ENCODE measurements at regions not wholly inside any gene's neighbourhood (a gene's known extent, or its start where the extent isn't known, plus 50 kb on each side); places are given as distances from the start of the nearest gene placed in this dataset.

DNA sequence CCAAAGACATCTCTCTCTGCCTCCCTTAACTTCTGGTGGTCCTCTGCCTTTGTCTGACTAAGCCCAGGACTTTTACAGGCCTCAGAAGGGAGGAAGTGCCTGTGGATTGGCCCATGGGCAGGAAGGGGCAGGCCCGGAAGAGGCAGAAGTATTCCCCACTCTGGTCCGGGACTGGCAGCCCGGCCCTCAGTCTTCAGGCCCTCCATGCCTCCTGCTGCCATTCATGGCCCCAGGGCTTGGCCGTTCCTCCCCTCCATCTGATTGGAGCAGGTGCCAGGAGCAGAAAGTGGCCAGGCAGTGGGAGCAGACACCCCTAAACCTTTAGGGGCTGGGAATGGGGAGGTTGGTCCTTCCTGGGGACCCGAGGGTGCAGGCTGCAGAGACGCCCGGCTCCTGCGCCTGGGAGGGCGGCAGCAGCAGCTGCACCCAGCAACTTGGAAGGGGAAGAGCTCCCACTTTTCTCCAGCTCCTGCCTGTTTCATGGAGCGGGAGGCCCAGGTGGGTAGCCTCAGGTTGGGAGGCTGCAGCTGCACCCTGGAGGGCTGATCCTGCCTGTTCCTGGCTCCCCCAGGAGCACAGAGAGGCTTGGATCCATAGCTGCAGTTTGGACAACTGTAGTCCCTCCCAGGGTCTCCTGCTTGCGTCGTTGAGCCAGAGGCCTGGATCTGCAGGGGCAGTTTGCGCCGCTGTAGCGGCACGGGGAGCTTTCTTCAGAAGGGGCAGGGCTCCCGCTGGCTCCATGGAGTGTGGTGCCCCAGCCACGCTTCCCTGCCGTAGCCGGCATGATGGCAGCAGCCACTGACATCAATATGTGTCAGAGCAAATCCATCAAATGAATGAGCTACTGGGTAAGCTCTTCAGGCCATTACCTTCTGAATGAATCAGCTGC lies 661.5 kb upstream of the NUDT12 start:
- no peaks in the 10 kb centered on the region for H4K20me1 ChIP-seq (ENCODE audit: control insufficient read depth, insufficient read depth, low read length, poor library complexity, severe bottlenecking)
- no peaks in the 10 kb centered on the region for H3K36me3 ChIP-seq (replicated peaks in 1 of 2; ENCODE audit: control extremely low read depth in 1 of 2, control insufficient read depth in 1 of 2, extremely low read depth in 1 of 2, insufficient read depth in 2 of 2, low read length in 1 of 2)
- H3K9ac ChIP-seq (ENCODE audit: low read length) = no peak overlapping the region
- no peak overlapping the region for H3K4me2 ChIP-seq (replicated peaks; ENCODE audit: low read depth, low read length, poor library complexity, severe bottlenecking)
- WGBS (ENCODE audit: insufficient coverage) = 94% methylated on average over 20 of the region's 20 CpGs
- Mint-ChIP-seq H3K4me3 (no peak overlapping the region), H3K27ac (no peak overlapping the region), H3K27me3 (no peaks in the 10 kb centered on the region), H3K9me3 (ENCODE audit: insufficient read depth) (no peaks in the 10 kb centered on the region), H3K4me1 (no peaks in the 10 kb centered on the region)
- H3K4me3 ChIP-seq (ENCODE audit: control extremely low read depth in 1 of 5, extremely low read depth in 1 of 5, insufficient read depth in 1 of 5, low read depth in 2 of 5, low read length in 4 of 5) = no peak overlapping the region
- DNase-seq (no peak), ATAC-seq (ENCODE audit: low read depth) (no peak)
- no peaks in the 10 kb centered on the region for H3K79me2 ChIP-seq (ENCODE audit: control insufficient read depth, insufficient read depth, low read length)
- peaks cover 0 to 12% (median 0%) of the 10 kb centered on the region in 3 donors for H3K9me3 ChIP-seq (ENCODE audit: control extremely low read depth in 1 of 3, control insufficient read depth in 2 of 3, insufficient read depth in 1 of 3, low read length in 2 of 3)
- H3K27me3 ChIP-seq (replicated peaks in 1 of 4; ENCODE audit: control extremely low read depth in 1 of 4, control insufficient read depth in 3 of 4, insufficient read depth in 4 of 4, low read length in 3 of 4) = no peaks in the 10 kb centered on the region
- no peak overlapping the region for H3K27ac ChIP-seq (ENCODE audit: low read length in 2 of 2)
- intact Hi-C loops (cut with micrococcal nuclease) = no loop called here
- no peak overlapping the region for H2AFZ ChIP-seq (ENCODE audit: insufficient read depth, low read depth, low read length, poor library complexity, severe bottlenecking)
- no peaks in the 10 kb centered on the region for H3K4me1 ChIP-seq (ENCODE audit: control insufficient read depth in 2 of 2, insufficient read depth in 2 of 2, low read length in 2 of 2)
- TF ChIP-seq, protein P1, sequence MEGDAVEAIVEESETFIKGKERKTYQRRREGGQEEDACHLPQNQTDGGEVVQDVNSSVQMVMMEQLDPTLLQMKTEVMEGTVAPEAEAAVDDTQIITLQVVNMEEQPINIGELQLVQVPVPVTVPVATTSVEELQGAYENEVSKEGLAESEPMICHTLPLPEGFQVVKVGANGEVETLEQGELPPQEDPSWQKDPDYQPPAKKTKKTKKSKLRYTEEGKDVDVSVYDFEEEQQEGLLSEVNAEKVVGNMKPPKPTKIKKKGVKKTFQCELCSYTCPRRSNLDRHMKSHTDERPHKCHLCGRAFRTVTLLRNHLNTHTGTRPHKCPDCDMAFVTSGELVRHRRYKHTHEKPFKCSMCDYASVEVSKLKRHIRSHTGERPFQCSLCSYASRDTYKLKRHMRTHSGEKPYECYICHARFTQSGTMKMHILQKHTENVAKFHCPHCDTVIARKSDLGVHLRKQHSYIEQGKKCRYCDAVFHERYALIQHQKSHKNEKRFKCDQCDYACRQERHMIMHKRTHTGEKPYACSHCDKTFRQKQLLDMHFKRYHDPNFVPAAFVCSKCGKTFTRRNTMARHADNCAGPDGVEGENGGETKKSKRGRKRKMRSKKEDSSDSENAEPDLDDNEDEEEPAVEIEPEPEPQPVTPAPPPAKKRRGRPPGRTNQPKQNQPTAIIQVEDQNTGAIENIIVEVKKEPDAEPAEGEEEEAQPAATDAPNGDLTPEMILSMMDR (IDR thresholded peaks at IDR 0.05) = no peak
- TF ChIP-seq EZH2 (IDR thresholded peaks at IDR 0.05; ENCODE audit: borderline replicate concordance, insufficient read depth, low read depth, low read length, poor library complexity, severe bottlenecking) = no peak
- ChIA-PET CTCF (no interaction called here), POLR2A (no interaction called here)

DNA sequence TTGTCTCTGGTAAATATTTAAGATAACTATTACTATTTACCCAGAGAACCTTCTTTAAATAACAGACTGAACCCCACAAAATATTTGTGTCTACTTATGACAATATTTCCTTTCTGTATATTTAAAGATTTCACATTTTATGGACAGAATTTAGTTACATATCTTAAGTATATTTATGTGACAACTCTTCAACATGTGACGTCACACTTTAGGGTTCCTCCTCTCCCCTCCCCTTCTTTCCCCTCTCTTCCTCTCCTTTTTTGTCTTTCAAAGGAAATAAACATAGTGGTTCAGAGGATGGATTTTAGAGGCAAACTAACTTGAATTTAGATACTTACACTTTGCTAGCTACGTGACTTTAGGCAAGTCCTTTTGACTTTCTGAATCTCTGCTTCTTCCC lies 655.6 kb upstream of the NUDT12 start:
- Histone ChIP-seq H3K9ac (ENCODE audit: low read length) (no peak overlapping the region), H3K4me3 (ENCODE audit: control extremely low read depth in 1 of 5, extremely low read depth in 1 of 5, insufficient read depth in 1 of 5, low read depth in 2 of 5, low read length in 4 of 5) (no peak overlapping the region), H2AFZ (ENCODE audit: insufficient read depth, low read depth, low read length, poor library complexity, severe bottlenecking) (no peak overlapping the region), H3K4me1 (ENCODE audit: control insufficient read depth in 2 of 2, insufficient read depth in 2 of 2, low read length in 2 of 2) (no peaks in the 10 kb centered on the region), H3K9me3 (ENCODE audit: control extremely low read depth in 1 of 3, control insufficient read depth in 2 of 3, insufficient read depth in 1 of 3, low read length in 2 of 3) (no peaks in the 10 kb centered on the region), H3K4me2 (replicated peaks; ENCODE audit: low read depth, low read length, poor library complexity, severe bottlenecking) (no peak overlapping the region), H3K79me2 (ENCODE audit: control insufficient read depth, insufficient read depth, low read length) (no peaks in the 10 kb centered on the region), H3K27me3 (replicated peaks in 1 of 4; ENCODE audit: control extremely low read depth in 1 of 4, control insufficient read depth in 3 of 4, insufficient read depth in 4 of 4, low read length in 3 of 4) (no peaks in the 10 kb centered on the region), H3K27ac (ENCODE audit: low read length in 2 of 2) (no peak overlapping the region), H4K20me1 (ENCODE audit: control insufficient read depth, insufficient read depth, low read length, poor library complexity, severe bottlenecking) (no peaks in the 10 kb centered on the region), H3K36me3 (replicated peaks in 1 of 2; ENCODE audit: control extremely low read depth in 1 of 2, control insufficient read depth in 1 of 2, extremely low read depth in 1 of 2, insufficient read depth in 2 of 2, low read length in 1 of 2) (no peaks in the 10 kb centered on the region)
- Mint-ChIP-seq H3K4me1 (no peaks in the 10 kb centered on the region), H3K9me3 (ENCODE audit: insufficient read depth) (no peaks in the 10 kb centered on the region), H3K27me3 (no peaks in the 10 kb centered on the region), H3K4me3 (no peak overlapping the region), H3K27ac (no peak overlapping the region)
- ChIA-PET CTCF (no interaction called here), POLR2A (no interaction called here)
- no CpG with 5 or more reads among the region's 2 CpGs for WGBS (ENCODE audit: insufficient coverage)
- DNase-seq (no peak), ATAC-seq (ENCODE audit: low read depth) (no peak)
- intact Hi-C loops (cut with micrococcal nuclease) = no loop called here
- TF ChIP-seq, protein P1 (IDR thresholded peaks at IDR 0.05) = no peak
- TF ChIP-seq EZH2 (IDR thresholded peaks at IDR 0.05; ENCODE audit: borderline replicate concordance, insufficient read depth, low read depth, low read length, poor library complexity, severe bottlenecking) = no peak
